ENCODE measurements at regions not wholly inside any gene's neighbourhood (a gene's known extent, or its start where the extent isn't known, plus 50 kb on each side); places are given as distances from the start of the nearest gene placed in this dataset.

- H4K20me1 ChIP-seq (replicated peaks; ENCODE audit: control insufficient read depth, insufficient read depth, low read length), result no peaks in the 10 kb centered on the region
- CTCF ChIA-PET (ENCODE audit: low intra/inter-chr PET ratio), result no interaction called here
- FAIRE-seq (no peak), DNase-seq (ENCODE audit: extremely low read depth in 1 of 4, low spot score in 3 of 4) (no peak), ATAC-seq (no peak)
- intact Hi-C loops (cut with micrococcal nuclease), result no loop called here
- POLR2A ChIA-PET, result no interaction called here
- H3K27ac ChIP-seq (ENCODE audit: extremely low read depth, low read depth, low read length), result no peak overlapping the region
- in situ Hi-C loops (cut with MboI), result no loop called here
- H3K27me3 ChIP-seq (ENCODE audit: control insufficient read depth in 2 of 2, insufficient read depth in 2 of 2, low read length in 2 of 2), result no peaks in the 10 kb centered on the region
- H3K4me1 ChIP-seq (replicated peaks in 1 of 2; ENCODE audit: control insufficient read depth in 2 of 2, insufficient read depth in 2 of 2, low read length in 2 of 2), result no peaks in the 10 kb centered on the region
- no peak overlapping the region for H2AFZ ChIP-seq (ENCODE audit: low read depth, low read length)
- no TSS peak for BruUV-seq (replicated peaks)
- no peaks in the 10 kb centered on the region for H3K9me1 ChIP-seq (ENCODE audit: control insufficient read depth, insufficient read depth, low read length)
- no peak overlapping the region for H3K4me2 ChIP-seq (ENCODE audit: insufficient read depth, low read length)
- H3K36me3 ChIP-seq (ENCODE audit: control insufficient read depth, insufficient read depth, low read length), result no peaks in the 10 kb centered on the region
- TF ChIP-seq CEBPG (CRISPR knock-in tag; IDR thresholded peaks at IDR 0.05) (no peak), CEBPG (tag; conservative IDR thresholded peaks at IDR 0.05 in 1 of 2, IDR thresholded peaks at IDR 0.05 in 1 of 2) (no peak), KLF6 (CRISPR knock-in tag; IDR thresholded peaks at IDR 0.05; ENCODE audit: borderline replicate concordance) (no peak), RHOXF2B (CRISPR knock-in tag; conservative IDR thresholded peaks at IDR 0.05) (no peak), DIDO1 (tag; IDR thresholded peaks at IDR 0.05; ENCODE audit: low read depth) (no peak), EP400 (IDR thresholded peaks at IDR 0.05) (no peak), NFRKB (IDR thresholded peaks at IDR 0.05; ENCODE audit: low read depth) (no peak), RNF2 (IDR thresholded peaks at IDR 0.05) (no peak), ZNF695 (CRISPR knock-in tag; IDR thresholded peaks at IDR 0.05) (no peak), ESRRB (CRISPR knock-in tag; IDR thresholded peaks at IDR 0.05; ENCODE audit: borderline replicate concordance) (no peak), MTF1 (CRISPR knock-in tag; IDR thresholded peaks at IDR 0.05; ENCODE audit: borderline replicate concordance) (no peak), ZC3H4 (CRISPR knock-in tag; IDR thresholded peaks at IDR 0.05; ENCODE audit: borderline replicate concordance) (no peak), FOXO4 (CRISPR knock-in tag; IDR thresholded peaks at IDR 0.05) (no peak), TAF9B (IDR thresholded peaks at IDR 0.05; ENCODE audit: partially characterized antibody) (no peak), SRF (CRISPR knock-in tag; IDR thresholded peaks at IDR 0.05) (no peak)
- H3K9me3 ChIP-seq (replicated peaks; ENCODE audit: control insufficient read depth, insufficient read depth, low read depth, low read length), result peaks cover 3% of the 10 kb centered on the region; the same call in 1 of the 2 replicates
- no peak overlapping the region for H3K4me3 ChIP-seq
- no peaks in the 10 kb centered on the region for H3K79me2 ChIP-seq (ENCODE audit: control insufficient read depth, insufficient read depth, low read length)
- no peak overlapping the region for H3K9ac ChIP-seq (ENCODE audit: insufficient read depth in 1 of 2, low read depth in 2 of 2, low read length in 2 of 2)
Observed at GRCh38 chr2:18645315-18645714, 55.9 kb upstream of the NT5C1B start.
